Gastrocnemius medialis (tissue), 4 donors: ENCODE measurements at regions not wholly inside any gene's neighbourhood (a gene's known extent, or its start where the extent isn't known, plus 50 kb on each side); places are given as distances from the start of the nearest gene placed in this dataset.

Experiments used
- ATAC-seq, 2 donors: fragments of 150-250 bp; one replicate each; pipeline ENCODE4 v1.9.1; 2016
- DNase-seq, 2 donors: peaks; one replicate each; pipeline ENCODE4 v3.0.0-alpha.2; 2019
- H3K27ac ChIP-seq, 4 donors: fragments of 200-600 bp; sonication (generic); 1 replicate in 1 of 4; 2 replicates in 3 of 4; pipeline ENCODE4 v1.5.1; 2016 to 2018; ENCODE audit warnings: mild to moderate bottlenecking in 2 of 4, moderate library complexity in 1 of 4
- H3K27me3 ChIP-seq, 3 donors: fragments of 200-600 bp; sonication (generic) in 2 of 3; 1 replicate in 1 of 3; 2 replicates in 2 of 3; pipeline versions ENCODE4 v1.5.1 to v1.6.0; 2016 to 2019; ENCODE audit warnings: mild to moderate bottlenecking in 1 of 3, moderate library complexity in 1 of 3
- H3K36me3 ChIP-seq, 2 donors: fragments of 200-600 bp; sonication (generic) in 1 of 2; one replicate each; pipeline ENCODE4 v1.5.1; 2017 to 2018
- H3K4me1 ChIP-seq, 2 donors: fragments of 200-600 bp; sonication (generic) in 1 of 2; one replicate each; pipeline ENCODE4 v1.5.1; 2016 to 2017; ENCODE audit warnings: mild to moderate bottlenecking in 2 of 2
- H3K4me3 ChIP-seq, 4 donors: fragments of 200-600 bp; sonication (generic) in 3 of 4; 1 replicate in 1 of 4; 2 replicates in 3 of 4; pipeline ENCODE4 v1.5.1; 2016 to 2019; ENCODE audit warnings: mild to moderate bottlenecking in 2 of 4
- H3K9me3 ChIP-seq, 3 donors: fragments of 200-600 bp; sonication (generic) in 2 of 3; 1 replicate in 1 of 3; 2 replicates in 2 of 3; pipeline ENCODE4 v1.5.1; 2016 to 2019
- POLR2A ChIP-seq, 2 donors: fragments of 450-650 bp; IDR thresholded peaks; one replicate each; pipeline ENCODE4 v1.6.1; 2017; ENCODE audit warnings: antibody characterized with exemption in 2 of 2, mild to moderate bottlenecking in 2 of 2, moderate library complexity in 2 of 2
- in situ Hi-C, 4 donors: fragments of 200-750 bp; cut with MboI; loops; one replicate each; pipeline versions ENCODE4 v1.15.0 to v1.8.0; 2017; ENCODE audit warnings: low sequenced_read_pairs in 4 of 4
- intact Hi-C: fragments of 100-400 bp; cut with DNase I; formaldehyde crosslinking; loops from one replicate; pipeline ENCODE4 v1.15.1; 2023; ENCODE audit warnings: low total_unique reads
- TF ChIP-seq, protein P1 (sequence below), 5 experiments: fragments of 450-650 bp in 3 of 5; fragments of 200-600 bp in 2 of 5; sonication (generic) in 2 of 5; IDR thresholded peaks in 4 of 5; conservative IDR thresholded peaks in 1 of 5; 1 replicate in 4 of 5; 2 replicates in 1 of 5; pipeline ENCODE4 v1.5.1; 2016 to 2019; ENCODE audit warnings: antibody characterized with exemption in 5 of 5, mild to moderate bottlenecking in 3 of 5, moderate library complexity in 3 of 5

DNA sequence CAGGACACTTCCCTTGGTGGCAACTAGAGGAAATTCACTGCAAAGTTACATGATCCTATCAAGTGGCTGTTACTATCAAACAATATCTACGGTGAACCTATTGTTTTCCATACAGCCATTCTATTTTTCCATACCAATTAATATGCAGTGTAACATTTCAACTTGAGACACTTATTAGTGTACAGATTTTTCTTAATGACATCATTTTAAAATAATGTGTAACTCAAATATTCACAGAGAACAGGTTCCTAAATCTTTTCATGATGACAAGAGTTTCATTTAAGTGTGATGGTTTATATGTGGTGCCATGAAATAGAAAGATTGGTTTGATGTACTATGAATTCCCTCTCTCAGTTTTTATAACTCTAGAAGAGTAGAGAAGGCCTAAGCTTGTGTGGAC lies 291.2 kb upstream of the SOX5 start:
- no peak for ATAC-seq
- no peak for TF ChIP-seq POLR2A (IDR thresholded peaks at IDR 0.05)
- TF ChIP-seq, protein P1, sequence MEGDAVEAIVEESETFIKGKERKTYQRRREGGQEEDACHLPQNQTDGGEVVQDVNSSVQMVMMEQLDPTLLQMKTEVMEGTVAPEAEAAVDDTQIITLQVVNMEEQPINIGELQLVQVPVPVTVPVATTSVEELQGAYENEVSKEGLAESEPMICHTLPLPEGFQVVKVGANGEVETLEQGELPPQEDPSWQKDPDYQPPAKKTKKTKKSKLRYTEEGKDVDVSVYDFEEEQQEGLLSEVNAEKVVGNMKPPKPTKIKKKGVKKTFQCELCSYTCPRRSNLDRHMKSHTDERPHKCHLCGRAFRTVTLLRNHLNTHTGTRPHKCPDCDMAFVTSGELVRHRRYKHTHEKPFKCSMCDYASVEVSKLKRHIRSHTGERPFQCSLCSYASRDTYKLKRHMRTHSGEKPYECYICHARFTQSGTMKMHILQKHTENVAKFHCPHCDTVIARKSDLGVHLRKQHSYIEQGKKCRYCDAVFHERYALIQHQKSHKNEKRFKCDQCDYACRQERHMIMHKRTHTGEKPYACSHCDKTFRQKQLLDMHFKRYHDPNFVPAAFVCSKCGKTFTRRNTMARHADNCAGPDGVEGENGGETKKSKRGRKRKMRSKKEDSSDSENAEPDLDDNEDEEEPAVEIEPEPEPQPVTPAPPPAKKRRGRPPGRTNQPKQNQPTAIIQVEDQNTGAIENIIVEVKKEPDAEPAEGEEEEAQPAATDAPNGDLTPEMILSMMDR (IDR thresholded peaks at IDR 0.05 in 4 of 5, conservative IDR thresholded peaks at IDR 0.05 in 1 of 5): no peak
- no peak for DNase-seq
- intact Hi-C loops (no loop called here), in situ Hi-C loops (no loop called here)
- H3K9me3 ChIP-seq: no peaks in the 10 kb centered on the region
- H3K4me1 ChIP-seq: no peaks in the 10 kb centered on the region
- no peak overlapping the region for H3K27ac ChIP-seq
- no peaks in the 10 kb centered on the region for H3K27me3 ChIP-seq
- H3K36me3 ChIP-seq: no peaks in the 10 kb centered on the region
- no peak overlapping the region for H3K4me3 ChIP-seq

DNA sequence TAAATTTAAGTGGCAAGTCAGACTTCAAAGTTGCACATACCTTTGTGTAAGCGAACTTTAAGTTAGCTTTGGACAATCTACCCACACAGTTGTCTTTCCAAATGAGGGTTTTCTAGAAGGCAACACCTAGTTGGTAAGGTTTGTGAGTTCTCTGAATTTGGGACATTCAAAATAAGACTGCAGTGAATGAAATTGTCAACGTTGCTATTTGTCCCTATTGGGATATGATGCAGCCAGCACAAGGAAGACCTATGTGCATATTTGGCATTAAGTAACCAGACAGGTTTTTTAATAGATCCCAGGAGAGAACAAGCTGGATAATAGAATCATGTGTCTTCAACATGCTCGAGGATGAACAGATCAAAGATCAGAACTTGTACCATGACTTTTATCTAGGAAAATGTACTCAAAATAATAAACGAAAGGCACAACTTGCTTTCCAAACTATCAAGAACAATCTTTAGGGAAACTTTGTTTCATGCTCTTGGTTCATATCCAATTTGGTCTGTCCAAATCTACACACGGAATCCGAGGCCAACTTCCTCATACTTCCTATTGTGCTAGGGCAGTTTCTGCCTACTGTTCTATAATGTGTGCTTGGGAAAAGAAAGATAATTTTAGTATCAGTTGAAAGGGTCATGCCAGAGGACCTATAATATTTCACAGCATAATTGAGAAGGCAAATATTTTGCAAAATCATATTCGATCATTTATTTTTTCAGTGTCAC lies 284.2 kb upstream of the SOX5 start:
- ATAC-seq: no peak
- H3K9me3 ChIP-seq: no peaks in the 10 kb centered on the region
- no peaks in the 10 kb centered on the region for H3K27me3 ChIP-seq
- H3K4me3 ChIP-seq: no peak overlapping the region
- no peak overlapping the region for H3K27ac ChIP-seq
- in situ Hi-C loops: no loop called here
- no peak for TF ChIP-seq POLR2A (IDR thresholded peaks at IDR 0.05)
- TF ChIP-seq, protein P1 (IDR thresholded peaks at IDR 0.05 in 4 of 5, conservative IDR thresholded peaks at IDR 0.05 in 1 of 5): no peak
- intact Hi-C loops: no loop called here
- H3K36me3 ChIP-seq: no peaks in the 10 kb centered on the region
- DNase-seq: no peak
- H3K4me1 ChIP-seq: no peaks in the 10 kb centered on the region

DNA sequence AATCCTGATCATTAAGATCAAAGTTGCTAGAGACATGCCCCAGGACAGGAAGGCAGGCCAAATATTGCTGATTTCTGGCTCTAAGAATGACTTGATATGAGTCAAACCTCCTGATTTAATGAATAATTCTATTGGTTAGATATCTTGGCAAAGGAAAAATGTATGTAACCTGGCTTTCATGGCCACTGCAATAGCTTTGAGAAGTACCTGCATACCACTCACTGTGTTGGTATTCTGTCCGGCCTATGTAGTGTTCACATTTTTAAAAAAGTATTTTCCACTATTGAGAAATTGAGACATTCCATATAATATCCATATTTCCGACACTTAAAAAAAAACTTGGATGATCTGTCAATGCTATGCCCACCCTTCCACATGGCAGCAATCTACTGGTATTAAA lies 283.1 kb upstream of the SOX5 start:
- H3K27ac ChIP-seq: no peak overlapping the region
- no peak for DNase-seq

DNA sequence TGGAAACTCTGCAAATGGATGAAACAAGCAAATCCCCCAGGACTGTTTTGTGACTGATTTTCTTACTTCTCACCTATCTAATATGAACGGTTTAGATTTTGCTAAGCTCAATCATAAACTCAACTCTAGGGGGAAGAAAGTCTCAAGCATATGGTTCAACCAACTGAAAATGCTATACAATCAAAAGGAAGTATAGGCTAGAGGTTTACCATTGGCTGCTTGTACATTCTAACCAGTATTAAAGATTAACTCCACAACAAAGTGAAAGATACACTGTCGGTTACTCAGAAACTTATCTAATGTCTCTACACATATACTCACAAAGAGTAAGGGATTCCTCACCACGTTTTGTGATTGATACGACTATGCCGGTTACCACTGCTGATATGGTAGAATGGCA lies 281.8 kb upstream of the SOX5 start:
- no peak overlapping the region for H3K4me3 ChIP-seq
- DNase-seq: no peak
- in situ Hi-C loops (no loop called here), intact Hi-C loops (no loop called here)
- no peak for ATAC-seq
- no peaks in the 10 kb centered on the region for H3K36me3 ChIP-seq
- no peaks in the 10 kb centered on the region for H3K4me1 ChIP-seq
- H3K9me3 ChIP-seq: no peaks in the 10 kb centered on the region
- no peak overlapping the region for H3K27ac ChIP-seq
- TF ChIP-seq POLR2A (IDR thresholded peaks at IDR 0.05): no peak
- TF ChIP-seq, protein P1 (IDR thresholded peaks at IDR 0.05 in 4 of 5, conservative IDR thresholded peaks at IDR 0.05 in 1 of 5): no peak
- H3K27me3 ChIP-seq: no peaks in the 10 kb centered on the region

More for the DNA sequence above, 283.1 kb upstream of the SOX5 start:
- Histone ChIP-seq H3K4me1 (no peaks in the 10 kb centered on the region), H3K4me3 (no peak overlapping the region), H3K27me3 (no peaks in the 10 kb centered on the region), H3K9me3 (no peaks in the 10 kb centered on the region), H3K36me3 (no peaks in the 10 kb centered on the region)
- TF ChIP-seq, protein P1 (IDR thresholded peaks at IDR 0.05 in 4 of 5, conservative IDR thresholded peaks at IDR 0.05 in 1 of 5): no peak
- no peak for TF ChIP-seq POLR2A (IDR thresholded peaks at IDR 0.05)
- no peak for ATAC-seq
- in situ Hi-C loops: no loop called here
- intact Hi-C loops: no loop called here
